ENCODE measurements at regions not wholly inside any gene's neighbourhood (a gene's known extent, or its start where the extent isn't known, plus 50 kb on each side); places are given as distances from the start of the nearest gene placed in this dataset.

- TF ChIP-seq HDAC6 (IDR thresholded peaks at IDR 0.05; ENCODE audit: unreplicated experiment) (no peak), ZNF24 (IDR thresholded peaks at IDR 0.05) (no peak), MXI1 (IDR thresholded peaks at IDR 0.05; ENCODE audit: low read depth, low read length) (no peak), BHLHE40 (IDR thresholded peaks at IDR 0.05; ENCODE audit: borderline replicate concordance in 1 of 2, low read depth in 2 of 2, low read length in 1 of 2) (no peak), STAT3 (IDR thresholded peaks at IDR 0.05; ENCODE audit: low read depth, low read length) (no peak), SIN3A (IDR thresholded peaks at IDR 0.05; ENCODE audit: low read depth, low read length) (no peak), CREM (IDR thresholded peaks at IDR 0.05; ENCODE audit: low read depth) (no peak), POU2F2 (IDR thresholded peaks at IDR 0.05; ENCODE audit: borderline replicate concordance, low read depth, low read length) (no peak), MYC (IDR thresholded peaks at IDR 0.05; ENCODE audit: insufficient read depth, insufficient read length, insufficient replicate concordance, low read length, severe bottlenecking) (no peak), RELA (IDR thresholded peaks at IDR 0.05; ENCODE audit: borderline replicate concordance, partially characterized antibody) (no peak)
- TF ChIP-seq, protein P1, sequence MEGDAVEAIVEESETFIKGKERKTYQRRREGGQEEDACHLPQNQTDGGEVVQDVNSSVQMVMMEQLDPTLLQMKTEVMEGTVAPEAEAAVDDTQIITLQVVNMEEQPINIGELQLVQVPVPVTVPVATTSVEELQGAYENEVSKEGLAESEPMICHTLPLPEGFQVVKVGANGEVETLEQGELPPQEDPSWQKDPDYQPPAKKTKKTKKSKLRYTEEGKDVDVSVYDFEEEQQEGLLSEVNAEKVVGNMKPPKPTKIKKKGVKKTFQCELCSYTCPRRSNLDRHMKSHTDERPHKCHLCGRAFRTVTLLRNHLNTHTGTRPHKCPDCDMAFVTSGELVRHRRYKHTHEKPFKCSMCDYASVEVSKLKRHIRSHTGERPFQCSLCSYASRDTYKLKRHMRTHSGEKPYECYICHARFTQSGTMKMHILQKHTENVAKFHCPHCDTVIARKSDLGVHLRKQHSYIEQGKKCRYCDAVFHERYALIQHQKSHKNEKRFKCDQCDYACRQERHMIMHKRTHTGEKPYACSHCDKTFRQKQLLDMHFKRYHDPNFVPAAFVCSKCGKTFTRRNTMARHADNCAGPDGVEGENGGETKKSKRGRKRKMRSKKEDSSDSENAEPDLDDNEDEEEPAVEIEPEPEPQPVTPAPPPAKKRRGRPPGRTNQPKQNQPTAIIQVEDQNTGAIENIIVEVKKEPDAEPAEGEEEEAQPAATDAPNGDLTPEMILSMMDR (IDR thresholded peaks at IDR 0.05 in 2 of 3, conservative IDR thresholded peaks at IDR 0.05 in 1 of 3; ENCODE audit: control insufficient read depth in 2 of 3, extremely low read depth in 1 of 3, insufficient read depth in 1 of 3, low read depth in 3 of 3, low read length in 3 of 3), result no peak
Measured at GRCh38 chr4:26017531-26017930, 103.5 kb downstream of the SMIM20 start.
